ENCODE measurements at regions not wholly inside any gene's neighbourhood (a gene's known extent, or its start where the extent isn't known, plus 50 kb on each side); places are given as distances from the start of the nearest gene placed in this dataset.
"Not testable (repeated sequence)": the region's sequence is repeated elsewhere in the genome, so short reads cannot be mapped to it uniquely, and the experiment has no call there.

DNA sequence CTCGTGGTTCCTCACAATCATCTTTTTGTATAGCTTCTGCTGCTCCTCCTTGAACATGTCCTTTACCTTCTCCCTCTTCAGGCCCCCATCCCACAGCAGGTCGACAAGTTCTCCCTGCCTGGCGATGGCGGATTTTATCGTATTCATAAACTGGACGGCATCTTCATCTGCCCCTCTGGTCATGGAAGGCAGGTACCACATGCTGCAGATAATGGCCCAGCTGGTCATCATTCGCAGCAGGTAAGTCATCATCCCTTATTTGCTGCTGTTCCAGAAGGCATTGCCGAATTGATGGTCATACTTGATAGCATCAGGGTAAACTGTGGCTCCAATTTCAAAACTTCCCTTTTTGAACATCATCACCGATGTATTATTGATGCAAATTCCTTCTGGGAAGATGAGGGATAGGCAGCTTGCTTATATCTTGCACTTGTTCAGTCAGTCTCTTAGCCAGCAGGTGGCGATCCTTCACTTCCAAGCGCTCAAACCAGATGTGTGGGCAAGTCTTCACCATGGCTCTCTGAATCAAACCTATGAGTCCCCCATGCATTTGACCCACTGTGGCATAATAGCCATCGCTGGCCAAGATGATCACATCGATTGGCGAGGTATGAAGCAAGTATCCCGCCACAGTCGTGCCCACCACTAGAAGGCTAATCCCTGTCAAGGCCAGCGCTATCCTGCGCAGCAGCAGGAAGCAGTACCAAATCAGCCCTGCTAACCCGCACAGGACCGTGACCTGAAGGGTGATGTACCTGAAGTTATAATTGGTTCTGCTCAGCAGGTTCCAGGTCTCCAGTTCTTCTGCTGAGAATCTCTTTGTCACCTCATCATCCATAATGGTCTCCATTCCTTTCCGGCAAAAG lies 381.5 kb upstream of the STXBP6 start:
- no peak for FAIRE-seq

DNA sequence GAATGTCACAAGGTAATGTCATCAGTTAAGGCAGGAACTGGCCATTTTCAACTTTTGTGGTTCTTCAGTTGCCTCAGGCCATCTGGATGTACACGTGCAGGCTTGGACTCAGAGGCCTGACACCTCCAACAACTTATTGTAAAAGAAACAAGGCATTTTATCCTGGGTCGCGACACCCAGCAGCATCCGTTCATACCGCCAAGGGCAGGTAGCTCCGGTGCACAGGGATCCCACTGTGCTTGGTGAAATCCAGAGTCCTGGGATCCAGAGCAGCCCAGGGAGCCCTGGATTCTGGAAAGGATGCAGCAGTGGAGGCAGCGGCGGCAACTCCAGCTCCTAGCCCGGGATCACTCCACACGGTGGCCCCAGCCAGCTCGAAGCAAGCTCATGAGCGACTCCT lies 380.9 kb upstream of the STXBP6 start:
- FAIRE-seq: no peak

DNA sequence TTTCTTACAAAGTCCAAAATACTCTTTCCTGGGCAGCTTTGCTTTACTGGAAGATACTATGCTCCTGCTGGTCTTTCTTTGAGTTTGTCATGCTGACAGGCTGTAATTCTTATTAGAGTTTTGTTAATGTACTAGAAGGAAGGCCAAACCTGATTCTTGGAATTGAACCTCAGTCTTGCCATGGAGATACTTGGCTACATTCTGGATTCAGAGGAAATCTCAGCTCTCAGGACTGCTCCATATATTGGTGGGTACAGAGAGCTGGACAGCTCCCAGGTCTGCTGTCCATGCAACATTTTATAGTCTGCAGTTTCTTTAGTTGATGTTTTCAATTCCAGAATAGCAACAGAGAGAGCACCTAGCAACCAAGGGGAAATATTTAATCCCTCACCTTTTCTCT lies 363.1 kb upstream of the STXBP6 start:
- FAIRE-seq: no peak

DNA sequence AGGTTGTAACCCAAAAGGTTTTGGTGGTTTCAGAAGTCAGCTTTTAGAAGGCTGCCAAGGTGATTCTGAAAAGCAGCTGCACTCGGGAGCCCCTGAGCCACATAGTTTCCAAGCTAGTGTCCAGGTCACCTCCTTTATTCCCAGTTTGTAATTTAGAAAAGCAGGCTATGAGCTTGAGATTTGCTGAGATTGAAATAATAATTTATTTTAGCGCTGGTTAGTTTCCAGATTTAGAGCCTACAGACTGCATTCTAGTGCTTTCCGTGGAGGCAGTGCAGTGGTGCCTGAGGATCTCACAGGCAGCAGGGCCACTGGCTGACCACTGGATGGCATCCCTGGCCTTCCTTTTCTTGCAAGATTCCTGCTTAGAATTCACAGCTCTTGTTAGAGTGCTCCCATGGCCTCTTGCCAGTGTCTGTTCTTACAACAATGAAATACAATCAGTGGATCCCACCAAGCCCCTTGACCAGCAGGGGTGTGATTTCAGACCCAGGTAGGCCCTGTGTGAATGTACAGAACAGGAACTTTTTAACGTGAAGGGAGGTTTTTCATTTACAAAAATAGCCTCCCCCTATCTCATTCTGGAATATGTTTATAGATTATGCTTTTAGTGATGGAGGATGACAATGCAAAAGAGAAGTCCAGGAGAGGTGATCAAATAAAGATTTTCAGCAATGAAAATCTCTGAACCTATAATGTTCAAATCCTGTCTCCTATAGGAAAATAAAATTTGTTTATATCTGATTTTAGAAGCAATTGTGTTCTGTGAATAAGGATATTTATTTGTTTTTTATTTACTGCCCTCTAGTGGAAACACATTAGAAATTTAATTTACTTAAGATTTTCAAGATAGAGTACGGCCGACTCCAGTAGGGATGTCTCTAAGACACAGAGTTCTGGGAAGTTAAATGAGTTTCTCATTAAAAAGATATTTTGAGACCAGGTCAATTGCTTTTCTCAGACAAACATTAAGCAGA lies 362.1 kb upstream of the STXBP6 start:
- peak; percentile 18 for FAIRE-seq

DNA sequence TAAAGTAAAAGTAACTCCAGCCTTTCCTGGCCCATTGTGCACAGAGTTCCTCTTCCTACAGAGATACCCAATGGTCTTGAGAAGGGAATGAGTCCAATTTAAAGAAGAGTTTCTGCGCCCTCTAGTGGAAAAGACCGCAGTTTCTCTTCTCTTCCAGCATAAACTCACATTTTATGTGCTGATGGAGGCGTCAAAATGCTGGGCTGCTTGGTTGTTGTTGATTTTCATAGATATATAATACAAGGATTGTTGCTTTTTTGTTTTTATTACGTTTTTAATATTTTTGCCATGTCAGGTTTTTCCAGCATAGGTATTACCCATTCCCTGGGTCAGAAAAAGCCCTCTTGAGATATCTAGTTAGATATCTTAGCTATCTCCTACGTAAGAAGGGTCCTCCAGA lies 356.9 kb upstream of the STXBP6 start:
- FAIRE-seq: no peak

DNA sequence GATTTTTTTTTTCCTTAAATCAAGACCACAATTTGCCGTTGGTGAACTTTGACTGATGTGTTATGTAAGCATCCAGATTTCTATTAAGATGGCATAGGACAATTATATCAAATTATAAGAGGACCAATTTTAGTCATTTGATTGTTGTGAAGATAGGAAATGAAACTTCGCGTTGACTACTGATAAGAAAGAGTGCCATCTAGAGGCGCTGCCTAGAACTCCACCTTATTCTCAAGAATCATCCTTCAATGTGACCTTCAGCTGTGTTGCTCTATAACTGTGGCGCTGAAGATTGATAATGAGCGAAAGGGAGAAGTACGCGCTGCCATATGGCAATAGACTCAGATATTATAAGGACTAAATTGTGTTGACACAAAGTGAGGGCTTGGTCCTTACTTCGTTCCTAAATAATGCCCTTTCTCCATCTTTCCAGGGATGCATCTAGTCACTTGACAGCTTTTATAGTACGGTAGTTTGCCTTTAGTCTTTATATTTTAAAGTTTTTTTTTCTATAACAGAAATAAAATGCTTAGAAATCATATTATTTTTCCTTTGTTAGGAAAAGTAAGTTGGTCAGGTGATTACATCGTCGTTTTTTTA lies 350.8 kb upstream of the STXBP6 start:
- no peak for FAIRE-seq

DNA sequence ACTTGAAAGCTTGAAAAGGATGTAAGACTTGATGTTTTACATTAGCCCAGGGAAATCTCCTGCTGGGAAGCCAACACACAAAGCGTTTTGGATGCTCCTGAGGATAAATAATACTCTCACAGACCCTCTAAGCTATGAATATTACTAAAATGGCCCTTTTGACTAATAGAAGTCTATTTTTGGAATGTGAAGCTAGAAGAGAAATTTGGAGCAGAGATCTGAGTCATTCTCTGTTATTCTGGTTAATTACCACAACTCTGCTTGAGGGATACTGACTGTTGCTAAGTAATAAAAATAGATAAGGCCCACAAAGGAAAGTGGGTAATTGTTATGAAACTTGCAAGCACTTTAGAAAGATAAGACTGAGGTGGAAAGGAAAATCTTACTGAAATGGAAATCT lies 346.2 kb upstream of the STXBP6 start:
- FAIRE-seq: no peak

DNA sequence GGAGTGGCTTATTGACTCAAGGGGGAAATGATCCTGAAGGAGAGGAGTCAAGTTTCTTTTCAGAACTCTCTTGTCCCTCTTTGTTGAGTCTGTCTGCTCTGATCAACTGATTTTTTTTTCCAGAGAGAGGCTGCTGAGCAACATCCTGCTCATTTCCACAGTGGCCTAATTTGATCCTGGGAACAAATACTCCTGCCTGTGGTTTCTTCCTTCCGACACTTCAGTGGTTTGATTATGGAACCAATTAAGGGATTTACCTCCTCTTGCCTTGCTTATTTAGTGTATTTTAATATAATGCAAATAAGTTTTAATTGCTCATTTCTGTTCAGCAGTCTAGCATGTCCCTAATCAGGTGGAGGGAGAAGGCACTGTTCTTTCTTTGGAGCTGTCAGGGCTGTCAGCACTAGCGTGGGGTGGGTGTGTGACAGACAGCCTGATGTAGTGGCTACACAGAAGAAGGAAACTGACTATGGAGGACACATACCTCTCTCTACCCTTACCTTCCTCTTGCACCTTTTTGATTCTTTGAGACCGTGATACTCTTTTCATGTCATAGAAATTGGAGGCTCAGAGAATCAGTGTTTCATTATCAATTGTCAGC lies 344.9 kb upstream of the STXBP6 start:
- FAIRE-seq: no peak

DNA sequence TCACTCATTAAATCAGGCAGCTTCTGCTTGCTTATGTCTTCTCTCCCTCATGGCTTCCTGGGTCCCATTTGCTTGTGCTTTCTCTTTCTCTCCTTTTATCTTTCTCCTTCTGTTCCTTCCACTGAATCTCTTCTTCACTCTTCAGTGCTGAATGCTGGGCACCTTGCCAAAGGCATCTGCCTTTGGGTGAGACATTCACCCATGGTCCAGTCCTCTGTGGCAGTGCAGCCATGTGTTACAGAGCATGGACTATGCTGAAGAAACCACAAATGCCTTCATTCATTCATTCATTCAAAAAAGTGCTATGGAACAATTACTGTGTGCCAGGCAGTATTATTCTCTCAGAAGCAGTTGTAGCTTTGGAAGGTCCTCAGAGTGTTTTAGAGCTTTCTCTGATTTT lies 344.4 kb upstream of the STXBP6 start:
- FAIRE-seq: no peak

DNA sequence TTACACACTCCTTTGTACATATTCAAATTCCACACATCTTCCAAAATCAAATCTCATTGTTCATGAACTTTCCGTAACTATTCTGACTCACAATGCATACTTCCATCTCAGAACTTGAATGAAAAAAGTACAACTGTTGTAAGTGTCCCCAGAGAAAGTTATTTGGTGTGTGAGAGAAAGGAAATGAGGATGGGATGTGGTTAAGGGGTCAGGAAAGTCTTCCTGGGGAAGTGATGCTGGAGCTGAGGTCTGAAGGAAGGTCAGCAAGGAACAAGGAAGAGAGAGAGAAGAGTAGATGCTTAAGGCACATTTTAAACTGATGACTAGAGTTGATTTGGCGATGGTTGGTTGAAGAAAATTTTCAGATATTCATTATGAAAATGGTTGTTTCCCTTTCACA lies 340.0 kb upstream of the STXBP6 start:
- no peak for FAIRE-seq

DNA sequence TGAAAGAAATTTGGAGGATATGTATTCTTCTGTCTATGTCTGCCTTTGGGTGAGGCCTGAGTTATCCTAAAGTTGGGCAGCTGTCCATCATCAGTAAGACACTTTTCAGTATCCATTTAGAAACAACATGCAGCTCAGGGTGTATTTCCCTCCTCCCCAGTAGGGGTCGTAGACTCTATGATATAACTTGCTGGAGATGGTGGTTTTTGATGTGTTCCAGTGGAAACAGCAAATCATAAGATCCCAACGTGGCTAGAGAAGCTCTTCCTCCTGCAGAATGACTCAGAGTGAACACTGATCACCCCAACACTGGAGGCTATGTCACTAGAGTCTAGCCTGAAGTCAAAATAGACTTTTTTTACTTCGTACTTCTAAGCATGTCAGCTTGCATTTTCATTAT lies 331.6 kb upstream of the STXBP6 start:
- no peak for FAIRE-seq

DNA sequence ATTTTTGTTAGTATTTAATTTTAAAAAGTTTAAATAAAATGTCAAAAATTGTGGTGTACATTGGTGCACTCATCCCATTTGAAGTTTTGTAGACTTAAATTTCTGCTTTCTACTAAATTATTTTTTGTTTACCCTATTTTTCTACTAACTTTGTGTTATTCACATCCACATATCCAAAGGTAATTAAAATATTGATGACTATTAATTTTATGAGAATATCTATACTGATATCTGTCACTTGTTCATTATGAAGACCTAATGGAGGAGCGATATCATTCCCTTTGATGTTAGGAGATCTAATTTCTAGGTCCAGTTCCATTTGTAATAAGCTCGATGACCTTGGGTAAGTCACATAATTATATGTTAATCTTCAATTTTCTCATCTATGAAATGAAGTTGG lies 325.7 kb upstream of the STXBP6 start:
- no peak for FAIRE-seq

DNA sequence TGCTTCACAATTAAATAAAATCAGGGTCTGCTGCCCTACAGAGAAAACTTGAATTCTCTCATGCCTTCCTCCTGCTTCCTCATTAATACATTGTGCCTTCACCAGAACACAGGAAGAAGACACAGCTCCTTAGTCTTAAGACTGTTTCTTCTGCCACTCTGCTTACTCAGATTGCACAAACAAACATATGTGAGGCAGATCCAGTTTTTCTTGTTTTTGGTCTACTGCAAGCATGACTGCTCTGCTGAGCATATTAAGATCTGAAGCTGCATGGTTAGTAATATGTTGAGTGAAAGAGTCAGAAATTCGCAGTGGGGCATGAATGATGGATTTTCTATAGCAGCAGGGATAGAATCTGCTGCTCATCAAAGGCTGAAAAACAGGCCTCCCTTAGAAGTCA lies 321.1 kb upstream of the STXBP6 start:
- no peak for FAIRE-seq

DNA sequence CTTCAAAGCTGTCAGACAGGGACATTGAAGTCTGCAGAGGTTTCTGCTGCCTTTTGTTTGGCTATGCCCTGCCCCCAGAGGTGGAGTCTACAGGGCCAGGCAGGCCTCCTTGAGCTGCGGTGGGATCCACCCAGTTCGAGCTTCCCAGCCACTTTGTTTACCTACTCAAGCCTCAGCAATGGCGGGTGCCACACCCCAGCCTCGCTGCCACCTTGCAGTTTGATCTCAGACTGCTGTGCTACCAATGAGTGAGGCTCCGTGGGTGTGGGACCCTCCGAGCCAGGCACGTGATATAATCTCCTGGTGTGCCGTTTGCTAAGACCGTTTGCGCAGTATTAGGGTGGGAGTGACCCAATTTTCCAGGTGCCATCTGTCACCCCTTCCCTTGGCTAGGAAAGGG lies 320.1 kb upstream of the STXBP6 start:
- FAIRE-seq: not testable (repeated sequence)

DNA sequence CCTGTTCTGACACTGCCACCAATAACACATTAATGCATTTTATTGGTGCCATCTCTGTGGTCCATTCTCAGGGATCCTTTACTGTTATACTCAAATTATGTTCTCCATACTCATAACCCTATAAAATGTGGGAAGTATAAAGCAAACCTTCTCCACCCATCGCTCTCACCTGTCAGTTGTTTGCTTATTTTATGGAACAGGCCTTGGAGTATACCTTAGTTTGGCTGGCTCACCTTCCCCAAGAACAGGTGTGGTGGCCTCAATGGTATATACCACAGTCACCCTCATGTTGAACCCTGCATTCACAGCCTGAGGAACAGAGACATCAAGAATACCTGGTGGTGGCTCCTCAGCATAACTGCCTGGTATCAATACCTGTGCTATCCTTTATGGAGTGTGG lies 308.4 kb upstream of the STXBP6 start:
- no peak for FAIRE-seq

DNA sequence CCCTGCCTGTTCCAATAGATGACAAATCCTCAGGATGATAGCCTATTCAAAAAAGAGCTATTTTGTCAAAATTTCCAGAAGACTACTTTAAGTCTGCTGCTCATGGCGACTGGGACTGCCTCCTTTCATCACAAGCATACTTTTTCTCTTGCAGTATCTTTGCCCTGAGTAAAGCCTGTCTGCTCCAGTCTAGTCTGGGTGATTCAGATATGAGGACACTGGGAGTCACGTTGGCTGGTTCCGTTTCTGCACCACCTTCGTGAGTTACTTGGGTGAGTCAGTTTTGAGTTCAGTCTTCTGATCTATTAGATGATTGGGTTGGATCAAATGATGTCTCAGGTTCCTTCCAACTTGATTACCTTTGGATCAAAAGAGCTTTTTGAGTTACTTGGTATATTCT lies 301.3 kb upstream of the STXBP6 start:
- FAIRE-seq: no peak

DNA sequence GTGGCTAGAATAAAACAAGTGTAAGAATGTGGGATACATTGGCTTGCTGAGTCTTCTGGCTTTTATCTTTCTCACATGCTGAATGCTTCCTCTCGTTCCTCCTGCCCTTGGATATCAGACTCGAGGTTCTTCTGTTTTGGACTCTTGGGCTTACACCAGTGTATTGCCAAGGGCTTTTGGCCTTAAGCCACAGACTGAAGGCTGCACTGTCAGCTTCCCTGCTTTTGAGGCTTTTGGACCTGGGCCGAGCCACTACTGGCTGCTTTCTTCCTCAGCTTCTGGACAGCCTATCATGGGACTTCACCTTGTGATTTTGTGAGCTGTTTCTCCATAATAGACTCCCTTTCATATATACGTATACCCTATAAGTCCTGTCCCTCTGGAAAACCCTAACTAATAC lies 300.9 kb upstream of the STXBP6 start:
- no peak for FAIRE-seq

DNA sequence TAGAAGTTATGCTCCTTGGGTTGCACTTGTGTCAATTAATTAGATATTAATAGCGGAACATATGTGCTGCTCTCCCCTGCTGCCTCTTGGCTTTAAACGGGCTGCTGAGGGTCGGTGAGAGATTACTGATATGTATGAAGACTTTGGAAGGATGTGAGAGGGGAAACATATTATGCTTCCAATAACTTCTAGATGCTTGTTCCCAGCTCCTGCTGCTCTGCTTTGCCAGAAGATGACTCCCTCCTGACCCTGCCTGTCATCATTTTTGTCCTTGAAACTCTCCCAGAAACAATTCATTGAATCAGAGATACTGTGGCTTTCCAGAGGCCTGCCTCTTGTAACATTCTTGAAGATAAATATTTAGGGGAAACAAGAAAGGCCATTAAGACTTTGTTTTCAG lies 300.1 kb upstream of the STXBP6 start:
- no peak for FAIRE-seq

DNA sequence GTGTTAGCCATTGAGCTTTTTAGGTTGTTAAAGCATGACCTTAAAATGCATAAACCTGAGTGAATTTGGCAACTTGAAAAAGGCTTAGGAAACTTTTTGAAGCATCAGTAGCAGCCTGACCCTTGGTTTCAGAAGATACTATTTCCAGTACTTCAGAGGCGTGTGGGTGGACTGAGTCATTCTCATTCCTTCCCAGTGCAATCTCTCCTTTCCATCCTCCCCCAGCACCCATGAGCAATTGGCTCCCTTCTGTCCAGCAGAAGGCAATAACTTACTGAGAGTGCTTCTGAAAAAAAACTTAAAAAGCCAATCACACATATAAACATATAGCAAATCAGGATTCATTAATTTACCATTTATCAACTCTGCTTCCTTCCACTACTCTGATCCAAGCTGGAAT lies 299.3 kb upstream of the STXBP6 start:
- FAIRE-seq: no peak

DNA sequence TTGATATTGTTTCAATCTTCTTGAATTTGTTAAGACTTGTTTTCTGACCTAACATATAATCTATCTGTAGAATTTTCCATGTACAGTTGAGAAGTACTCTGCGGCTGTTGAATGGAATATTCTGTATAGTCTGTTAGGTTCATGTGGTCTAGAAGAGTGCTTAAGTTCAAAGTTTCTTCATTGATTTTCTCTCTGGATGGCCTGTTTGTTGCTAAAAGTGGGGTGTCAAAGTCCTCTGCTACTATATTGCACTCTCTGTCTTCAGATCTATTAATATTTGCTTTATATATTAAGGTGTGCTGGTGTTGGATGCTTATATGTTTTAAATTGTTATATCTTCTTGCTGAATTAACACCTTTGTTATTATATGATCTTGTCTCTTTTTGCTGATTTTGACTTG lies 290.9 kb upstream of the STXBP6 start:
- no peak for FAIRE-seq

DNA sequence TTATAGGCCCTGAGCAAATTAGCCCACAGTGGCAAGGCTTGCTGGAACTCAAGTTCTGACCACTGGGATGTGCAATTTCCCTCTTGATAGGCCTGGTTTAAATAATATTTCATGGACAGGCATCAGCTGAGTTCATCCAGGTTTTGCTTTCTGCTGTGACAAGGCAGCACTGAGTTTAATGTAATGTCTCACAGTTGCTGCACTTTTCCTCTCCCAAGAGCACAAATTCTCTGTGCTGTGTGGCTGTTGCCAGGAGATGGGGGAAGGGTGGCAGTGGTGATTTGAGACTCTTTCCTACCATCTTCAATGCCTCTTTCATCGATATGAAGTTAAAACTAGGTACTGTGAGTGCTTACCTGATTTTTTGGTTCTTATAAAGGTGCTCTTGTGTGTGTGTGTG lies 272.8 kb upstream of the STXBP6 start:
- no peak for FAIRE-seq

DNA sequence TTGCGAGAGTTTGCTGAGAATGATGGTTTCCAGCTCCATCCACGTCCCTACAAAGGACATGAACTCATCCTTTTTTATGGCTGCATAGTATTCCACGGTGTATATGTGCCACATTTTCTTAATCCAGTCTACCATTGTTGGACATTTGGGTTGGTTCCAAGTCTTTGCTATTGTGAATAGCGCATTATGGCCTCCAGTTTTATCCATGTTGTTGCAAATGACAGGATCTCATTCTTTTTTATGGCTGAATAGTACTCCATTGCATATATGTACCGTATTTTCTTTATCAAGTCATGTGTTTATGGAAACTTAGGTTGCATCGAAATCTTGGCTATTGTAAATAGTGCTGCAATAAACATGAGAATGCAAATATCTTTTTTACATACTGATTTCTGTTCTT lies 266.1 kb upstream of the STXBP6 start:
- not testable (repeated sequence) for FAIRE-seq

DNA sequence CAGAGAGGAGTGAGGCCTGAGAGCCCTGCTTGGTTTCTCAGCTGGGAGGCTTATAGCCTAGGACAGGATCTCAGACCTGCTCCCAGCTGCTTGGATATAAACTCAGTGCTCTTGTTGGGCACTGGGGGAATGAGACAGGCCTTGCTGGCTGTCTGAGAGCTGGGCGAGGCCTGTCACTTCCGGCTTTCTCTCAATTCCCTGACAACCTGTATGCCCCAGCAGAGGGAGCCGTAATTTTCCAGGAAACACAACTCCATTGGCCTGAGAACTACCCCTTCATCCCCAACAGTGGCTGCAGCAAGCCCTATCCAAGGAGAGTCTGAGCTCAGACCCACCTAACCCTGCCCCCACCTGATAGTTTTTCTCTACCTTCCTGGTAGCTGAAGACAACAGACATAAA lies 258.3 kb upstream of the STXBP6 start:
- no peak for FAIRE-seq

All from colon (tissue), 2 donors.